HL-60 (cell line): ENCODE measurements at regions not wholly inside any gene's neighbourhood (a gene's known extent, or its start where the extent isn't known, plus 50 kb on each side); places are given as distances from the start of the nearest gene placed in this dataset.

ENCODE experiments used
- DNase-seq, 2 experiments: peaks; one replicate each; pipeline ENCODE4 v3.0.0-alpha.2; 2010 to 2020; ENCODE audit warnings: low read depth in 1 of 2, low spot score in 1 of 2
- H3K27ac ChIP-seq: fragments of 250-450 bp; sonication (Bioruptor Pico); replicated peaks from 2 replicates; pipeline ENCODE4 v1.5.1; 2020; ENCODE audit warnings: mild to moderate bottlenecking, moderate library complexity
- H3K27me3 ChIP-seq: fragments of 250-450 bp; sonication (Bioruptor Pico); 2 replicates; pipeline ENCODE4 v1.5.1; 2021; ENCODE audit warnings: mild to moderate bottlenecking, moderate library complexity; ENCODE audit not compliant: insufficient read depth, poor library complexity, severe bottlenecking
- H3K4me3 ChIP-seq: replicated peaks from 2 replicates; pipeline ENCODE4 v1.5.1; 2011; ENCODE audit warnings: mild to moderate bottlenecking, control low read depth, low read length; ENCODE audit not compliant: insufficient read depth
- CTCF ChIP-seq: IDR thresholded peaks from one replicate; pipeline ENCODE4 v1.5.1; 2011; ENCODE audit warnings: low read length, control low read depth, inconsistent platforms; ENCODE audit not compliant: insufficient read depth
- GABPA ChIP-seq: IDR thresholded peaks from 2 replicates; pipeline ENCODE4 v1.6.1; 2012; ENCODE audit warnings: low read depth
- POLR2AphosphoS5 ChIP-seq: IDR thresholded peaks from 2 replicates; pipeline ENCODE4 v1.6.1; 2012; ENCODE audit warnings: low read depth
- SPI1 ChIP-seq: IDR thresholded peaks from 2 replicates; pipeline ENCODE4 v1.6.1; 2012; ENCODE audit warnings: low read depth, mild to moderate bottlenecking, borderline replicate concordance
- TF ChIP-seq, protein P1 (sequence below): IDR thresholded peaks from 2 replicates; pipeline ENCODE4 v1.6.1; 2012; ENCODE audit warnings: low read depth; ENCODE audit not compliant: insufficient replicate concordance

DNA sequence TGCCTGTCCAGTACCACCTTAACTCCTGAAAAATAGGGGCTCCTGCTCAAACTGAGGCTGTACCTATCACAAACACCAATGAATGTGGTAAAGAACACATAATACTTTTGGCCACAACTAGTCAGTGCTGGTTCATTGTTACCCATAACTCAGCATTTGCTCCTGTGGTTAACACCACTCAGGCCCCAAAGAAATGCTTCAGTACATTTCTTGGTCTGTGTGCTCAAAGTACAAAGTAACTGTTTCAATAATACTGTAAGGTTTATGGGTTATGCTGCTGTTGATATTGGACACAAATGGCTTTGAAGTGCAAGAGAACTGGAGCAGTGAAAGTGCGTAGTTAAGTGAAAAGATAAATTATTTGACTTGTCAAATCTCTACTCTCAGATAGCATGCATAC lies 95.0 kb upstream of the TACR1 start:
- no peak for TF ChIP-seq POLR2AphosphoS5
- no peak for TF ChIP-seq GABPA
- TF ChIP-seq CTCF = no peak
- TF ChIP-seq, protein P1, sequence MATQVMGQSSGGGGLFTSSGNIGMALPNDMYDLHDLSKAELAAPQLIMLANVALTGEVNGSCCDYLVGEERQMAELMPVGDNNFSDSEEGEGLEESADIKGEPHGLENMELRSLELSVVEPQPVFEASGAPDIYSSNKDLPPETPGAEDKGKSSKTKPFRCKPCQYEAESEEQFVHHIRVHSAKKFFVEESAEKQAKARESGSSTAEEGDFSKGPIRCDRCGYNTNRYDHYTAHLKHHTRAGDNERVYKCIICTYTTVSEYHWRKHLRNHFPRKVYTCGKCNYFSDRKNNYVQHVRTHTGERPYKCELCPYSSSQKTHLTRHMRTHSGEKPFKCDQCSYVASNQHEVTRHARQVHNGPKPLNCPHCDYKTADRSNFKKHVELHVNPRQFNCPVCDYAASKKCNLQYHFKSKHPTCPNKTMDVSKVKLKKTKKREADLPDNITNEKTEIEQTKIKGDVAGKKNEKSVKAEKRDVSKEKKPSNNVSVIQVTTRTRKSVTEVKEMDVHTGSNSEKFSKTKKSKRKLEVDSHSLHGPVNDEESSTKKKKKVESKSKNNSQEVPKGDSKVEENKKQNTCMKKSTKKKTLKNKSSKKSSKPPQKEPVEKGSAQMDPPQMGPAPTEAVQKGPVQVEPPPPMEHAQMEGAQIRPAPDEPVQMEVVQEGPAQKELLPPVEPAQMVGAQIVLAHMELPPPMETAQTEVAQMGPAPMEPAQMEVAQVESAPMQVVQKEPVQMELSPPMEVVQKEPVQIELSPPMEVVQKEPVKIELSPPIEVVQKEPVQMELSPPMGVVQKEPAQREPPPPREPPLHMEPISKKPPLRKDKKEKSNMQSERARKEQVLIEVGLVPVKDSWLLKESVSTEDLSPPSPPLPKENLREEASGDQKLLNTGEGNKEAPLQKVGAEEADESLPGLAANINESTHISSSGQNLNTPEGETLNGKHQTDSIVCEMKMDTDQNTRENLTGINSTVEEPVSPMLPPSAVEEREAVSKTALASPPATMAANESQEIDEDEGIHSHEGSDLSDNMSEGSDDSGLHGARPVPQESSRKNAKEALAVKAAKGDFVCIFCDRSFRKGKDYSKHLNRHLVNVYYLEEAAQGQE = no peak
- TF ChIP-seq SPI1 = no peak
- no peak for DNase-seq

GRCh38 chr2:75292826-75293225 lies 93.5 kb upstream of the TACR1 start:
- Histone ChIP-seq H3K27ac (no peak overlapping the region), H3K4me3 (no peak overlapping the region), H3K27me3 (no peaks in the 10 kb centered on the region)
- TF ChIP-seq, protein P1 = no peak
- TF ChIP-seq SPI1 (no peak), GABPA (no peak), CTCF (no peak), POLR2AphosphoS5 (no peak)
- no peak for DNase-seq

More for the DNA sequence above, 95.0 kb upstream of the TACR1 start:
- Histone ChIP-seq H3K27ac (no peak overlapping the region), H3K27me3 (no peaks in the 10 kb centered on the region), H3K4me3 (no peak overlapping the region)

DNA sequence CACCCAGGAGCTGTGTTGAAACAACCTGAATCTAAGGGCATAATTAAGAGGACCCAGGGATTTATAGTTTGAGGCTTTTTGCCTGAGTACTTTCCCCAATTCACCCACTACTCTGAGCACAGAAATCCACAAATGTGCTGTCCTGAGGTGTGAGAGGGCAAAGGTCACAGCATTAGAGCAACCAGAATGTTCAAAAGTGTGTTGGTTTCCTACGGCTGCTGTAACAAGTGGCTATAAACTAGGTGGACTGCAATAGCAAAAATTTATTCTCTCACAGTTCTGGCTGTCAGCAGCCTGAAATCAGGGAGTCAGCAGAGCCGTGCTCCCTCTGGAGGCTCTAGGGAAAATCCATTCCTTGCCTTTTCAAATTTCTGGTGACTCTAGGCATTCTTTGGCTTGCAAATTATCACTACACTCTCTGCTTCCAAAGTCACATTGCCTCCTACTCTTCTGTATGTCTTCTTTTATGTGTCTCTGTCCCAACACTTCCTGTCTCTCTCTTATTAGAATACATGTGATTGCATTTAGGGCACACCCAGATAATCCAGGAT lies 91.4 kb upstream of the TACR1 start:
- H3K4me3 ChIP-seq = no peak overlapping the region
- no peak overlapping the region for H3K27ac ChIP-seq
- TF ChIP-seq SPI1 (no peak), POLR2AphosphoS5 (no peak), GABPA (no peak), CTCF (no peak)
- TF ChIP-seq, protein P1 = no peak
- no peak for DNase-seq
- no peaks in the 10 kb centered on the region for H3K27me3 ChIP-seq
